ENCODE measurements at regions not wholly inside any gene's neighbourhood (a gene's known extent, or its start where the extent isn't known, plus 50 kb on each side); places are given as distances from the start of the nearest gene placed in this dataset.

- CTCF ChIA-PET, result interaction anchor here (0.6 kb wide), 1 partner anchor 15 kb away, joined by 3 read pairs; no protein-coding TSS in a partner anchor
Measured at GRCh38 chr2:118738106-118738505, 109.3 kb downstream of the EN1 start.

GRCh38 chr2:118737684-118738083, 109.8 kb downstream of the EN1 start:
- H3K4me1 ChIP-seq (ENCODE audit: insufficient read depth, low read length, poor library complexity, severe bottlenecking), result no peaks in the 10 kb centered on the region
- no peaks in the 10 kb centered on the region for H3K27me3 ChIP-seq (replicated peaks; ENCODE audit: insufficient read depth, low read depth, low read length, poor library complexity)
- POLR2A ChIA-PET (ENCODE audit: low non-redundant PET), result no interaction called here
- no peak for DNase-seq (ENCODE audit: low spot score)
- BruUV-seq (replicated peaks), result no TSS peak
- H3K9me3 ChIP-seq (ENCODE audit: low read depth, low read length, poor library complexity, severe bottlenecking), result no peaks in the 10 kb centered on the region
- intact Hi-C loops (cut with micrococcal nuclease; ENCODE audit: unreplicated experiment), result no loop called here
- no peak overlapping the region for H3K27ac ChIP-seq (ENCODE audit: low read depth, low read length, poor library complexity, severe bottlenecking)
- TF ChIP-seq CTCF (conservative IDR thresholded peaks at IDR 0.05; ENCODE audit: low read depth, low read length) (no peak), EZH2 (IDR thresholded peaks at IDR 0.05; ENCODE audit: borderline replicate concordance, low read depth, low read length, poor library complexity, severe bottlenecking) (no peak)
- CTCF ChIA-PET, result interaction anchor here (0.6 kb wide), 1 partner anchor 15 kb away, joined by 3 read pairs; no protein-coding TSS in a partner anchor
- no peak overlapping the region for H3K4me3 ChIP-seq (ENCODE audit: low read depth, low read length, poor library complexity, severe bottlenecking)
- no peaks in the 10 kb centered on the region for H3K36me3 ChIP-seq (ENCODE audit: insufficient read depth, low read length, poor library complexity, severe bottlenecking)

More at GRCh38 chr2:118738106-118738505, 109.3 kb downstream of the EN1 start:
- H3K36me3 ChIP-seq (ENCODE audit: insufficient read depth, low read length, poor library complexity, severe bottlenecking), result no peaks in the 10 kb centered on the region
- H3K9me3 ChIP-seq (ENCODE audit: low read depth, low read length, poor library complexity, severe bottlenecking), result no peaks in the 10 kb centered on the region
- no peak overlapping the region for H3K27ac ChIP-seq (ENCODE audit: low read depth, low read length, poor library complexity, severe bottlenecking)
- H3K4me1 ChIP-seq (ENCODE audit: insufficient read depth, low read length, poor library complexity, severe bottlenecking), result no peaks in the 10 kb centered on the region
- POLR2A ChIA-PET (ENCODE audit: low non-redundant PET), result no interaction called here
- H3K4me3 ChIP-seq (ENCODE audit: low read depth, low read length, poor library complexity, severe bottlenecking), result no peak overlapping the region
- BruUV-seq (replicated peaks), result no TSS peak
- no peak for DNase-seq (ENCODE audit: low spot score)
- intact Hi-C loops (cut with micrococcal nuclease; ENCODE audit: unreplicated experiment), result no loop called here
- TF ChIP-seq EZH2 (IDR thresholded peaks at IDR 0.05; ENCODE audit: borderline replicate concordance, low read depth, low read length, poor library complexity, severe bottlenecking) (no peak), CTCF (conservative IDR thresholded peaks at IDR 0.05; ENCODE audit: low read depth, low read length) (no peak)
- H3K27me3 ChIP-seq (replicated peaks; ENCODE audit: insufficient read depth, low read depth, low read length, poor library complexity), result no peaks in the 10 kb centered on the region

DNA sequence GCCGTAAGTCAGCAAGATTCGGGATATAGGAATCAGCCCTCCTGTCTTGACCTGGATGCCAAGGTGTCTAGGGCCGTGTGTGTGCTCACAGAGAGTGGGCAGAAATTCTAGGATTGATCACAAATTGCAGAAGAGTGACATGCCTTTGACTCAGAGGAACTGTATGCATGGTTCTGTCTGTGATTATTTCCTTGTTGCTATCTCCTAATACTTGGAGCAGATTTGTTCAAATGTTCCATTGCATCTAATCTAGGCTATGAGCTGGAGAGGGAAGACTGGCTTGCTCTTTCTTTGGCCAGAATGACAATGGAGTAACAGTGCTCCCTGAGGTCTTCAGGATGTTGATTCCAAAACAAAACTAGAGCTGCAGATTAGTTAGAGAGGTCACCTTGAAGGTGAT, 115.0 kb downstream of the EN1 start:
- H3K27me3 ChIP-seq (replicated peaks; ENCODE audit: insufficient read depth, low read depth, low read length, poor library complexity), result no peaks in the 10 kb centered on the region
- ChIA-PET CTCF (no interaction called here), POLR2A (ENCODE audit: low non-redundant PET) (no interaction called here)
- no peak for DNase-seq (ENCODE audit: low spot score)
- TF ChIP-seq CTCF (conservative IDR thresholded peaks at IDR 0.05; ENCODE audit: low read depth, low read length) (no peak), EZH2 (IDR thresholded peaks at IDR 0.05; ENCODE audit: borderline replicate concordance, low read depth, low read length, poor library complexity, severe bottlenecking) (no peak)
- no TSS peak for BruUV-seq (replicated peaks)
- no peak overlapping the region for H3K4me3 ChIP-seq (ENCODE audit: low read depth, low read length, poor library complexity, severe bottlenecking)
- H3K9me3 ChIP-seq (ENCODE audit: low read depth, low read length, poor library complexity, severe bottlenecking), result no peaks in the 10 kb centered on the region
- no peaks in the 10 kb centered on the region for H3K36me3 ChIP-seq (ENCODE audit: insufficient read depth, low read length, poor library complexity, severe bottlenecking)
- no peak overlapping the region for H3K27ac ChIP-seq (ENCODE audit: low read depth, low read length, poor library complexity, severe bottlenecking)
- no peaks in the 10 kb centered on the region for H3K4me1 ChIP-seq (ENCODE audit: insufficient read depth, low read length, poor library complexity, severe bottlenecking)
- intact Hi-C loops (cut with micrococcal nuclease; ENCODE audit: unreplicated experiment), result no loop called here

Measured in A673 (cell line).